Kidney epithelial cell (primary cell): ENCODE measurements at regions not wholly inside any gene's neighbourhood (a gene's known extent, or its start where the extent isn't known, plus 50 kb on each side); places are given as distances from the start of the nearest gene placed in this dataset.

Experiments used
- DNase-seq: peaks from one replicate; pipeline ENCODE4 v3.0.0-alpha.2; 2010; ENCODE audit warnings: low read depth
- H3K27me3 ChIP-seq: 2 replicates; pipeline ENCODE4 v1.6.0; 2011; ENCODE audit warnings: low read length; ENCODE audit not compliant: control insufficient read depth, insufficient read depth
- H3K36me3 ChIP-seq: 2 replicates; pipeline ENCODE4 v1.5.1; 2011; ENCODE audit warnings: low read length; ENCODE audit not compliant: control insufficient read depth, insufficient read depth
- H3K4me3 ChIP-seq: 2 replicates; pipeline ENCODE4 v1.5.1; 2011; ENCODE audit warnings: low read depth, mild to moderate bottlenecking, control low read depth, low read length
- TF ChIP-seq, protein P1 (sequence below): IDR thresholded peaks from 2 replicates; pipeline ENCODE4 v1.5.1; 2011; ENCODE audit warnings: mild to moderate bottlenecking, moderate library complexity, low read length, control low read depth, inconsistent platforms; ENCODE audit not compliant: insufficient read depth, poor library complexity, severe bottlenecking

- DNase-seq: no peak
- Histone ChIP-seq H3K36me3 (no peaks in the 10 kb centered on the region), H3K4me3 (no peak overlapping the region), H3K27me3 (no peaks in the 10 kb centered on the region)
- TF ChIP-seq, protein P1, sequence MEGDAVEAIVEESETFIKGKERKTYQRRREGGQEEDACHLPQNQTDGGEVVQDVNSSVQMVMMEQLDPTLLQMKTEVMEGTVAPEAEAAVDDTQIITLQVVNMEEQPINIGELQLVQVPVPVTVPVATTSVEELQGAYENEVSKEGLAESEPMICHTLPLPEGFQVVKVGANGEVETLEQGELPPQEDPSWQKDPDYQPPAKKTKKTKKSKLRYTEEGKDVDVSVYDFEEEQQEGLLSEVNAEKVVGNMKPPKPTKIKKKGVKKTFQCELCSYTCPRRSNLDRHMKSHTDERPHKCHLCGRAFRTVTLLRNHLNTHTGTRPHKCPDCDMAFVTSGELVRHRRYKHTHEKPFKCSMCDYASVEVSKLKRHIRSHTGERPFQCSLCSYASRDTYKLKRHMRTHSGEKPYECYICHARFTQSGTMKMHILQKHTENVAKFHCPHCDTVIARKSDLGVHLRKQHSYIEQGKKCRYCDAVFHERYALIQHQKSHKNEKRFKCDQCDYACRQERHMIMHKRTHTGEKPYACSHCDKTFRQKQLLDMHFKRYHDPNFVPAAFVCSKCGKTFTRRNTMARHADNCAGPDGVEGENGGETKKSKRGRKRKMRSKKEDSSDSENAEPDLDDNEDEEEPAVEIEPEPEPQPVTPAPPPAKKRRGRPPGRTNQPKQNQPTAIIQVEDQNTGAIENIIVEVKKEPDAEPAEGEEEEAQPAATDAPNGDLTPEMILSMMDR: no peak
Measured at GRCh38 chr3:111352585-111352984, 189.4 kb upstream of the CD96 start.

GRCh38 chr3:111359261-111360030, 182.6 kb upstream of the CD96 start:
- Histone ChIP-seq H3K36me3 (no peaks in the 10 kb centered on the region), H3K4me3 (no peak overlapping the region), H3K27me3 (no peaks in the 10 kb centered on the region)
- TF ChIP-seq, protein P1: no peak
- no peak for DNase-seq

- DNase-seq: no peak
- no peaks in the 10 kb centered on the region for H3K27me3 ChIP-seq
- H3K4me3 ChIP-seq: no peak overlapping the region
- no peaks in the 10 kb centered on the region for H3K36me3 ChIP-seq
- TF ChIP-seq, protein P1: no peak
Measured at GRCh38 chr3:111362381-111363009, 179.5 kb upstream of the CD96 start.

DNA sequence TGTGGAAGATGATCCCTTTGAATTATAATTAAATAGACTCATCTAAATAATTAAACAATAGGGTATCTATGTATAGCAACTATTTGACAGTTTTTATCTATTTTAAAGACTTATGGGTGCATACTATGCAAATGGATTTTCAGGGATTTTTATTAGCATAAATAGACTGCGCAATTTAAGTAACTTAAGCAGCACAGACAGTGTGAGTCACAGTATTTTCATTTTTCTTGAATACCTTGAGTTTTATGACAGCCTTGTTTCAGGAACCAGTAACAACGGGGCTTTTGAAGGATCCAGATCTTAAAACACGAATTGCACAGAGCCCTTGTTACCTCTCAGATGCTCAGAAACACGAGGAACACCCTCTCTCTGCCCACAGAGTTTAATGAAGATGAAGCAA, 175.5 kb upstream of the CD96 start:
- no peaks in the 10 kb centered on the region for H3K36me3 ChIP-seq
- TF ChIP-seq, protein P1: no peak
- no peaks in the 10 kb centered on the region for H3K27me3 ChIP-seq
- DNase-seq: no peak
- no peak overlapping the region for H3K4me3 ChIP-seq

GRCh38 chr3:111368056-111368455, 173.9 kb upstream of the CD96 start:
- H3K27me3 ChIP-seq: no peaks in the 10 kb centered on the region
- TF ChIP-seq, protein P1: no peak
- no peak overlapping the region for H3K4me3 ChIP-seq
- H3K36me3 ChIP-seq: no peaks in the 10 kb centered on the region
- DNase-seq: no peak
